Osteocyte (in vitro differentiated cells): ENCODE measurements at regions not wholly inside any gene's neighbourhood (a gene's known extent, or its start where the extent isn't known, plus 50 kb on each side); places are given as distances from the start of the nearest gene placed in this dataset.

Source experiments
- DNase-seq: peaks from one replicate; pipeline ENCODE4 v3.0.0; 2021; ENCODE audit warnings: mixed read lengths; ENCODE audit not compliant: unreplicated experiment; ENCODE audit errors: extremely low spot score
- H3K27ac Mint-ChIP-seq: one replicate; pipeline ENCODE4 v1.8.0; 2021; ENCODE audit warnings: mild to moderate bottlenecking, mixed read lengths; ENCODE audit not compliant: unreplicated experiment
- H3K27me3 Mint-ChIP-seq: one replicate; pipeline ENCODE4 v1.8.0; 2021; ENCODE audit warnings: mixed read lengths; ENCODE audit not compliant: unreplicated experiment
- H3K36me3 Mint-ChIP-seq: one replicate; pipeline ENCODE4 v1.8.0; 2021; ENCODE audit warnings: mixed read lengths; ENCODE audit not compliant: unreplicated experiment
- H3K4me1 Mint-ChIP-seq: one replicate; pipeline ENCODE4 v1.8.0; 2021; ENCODE audit warnings: mixed read lengths; ENCODE audit not compliant: unreplicated experiment
- H3K4me3 Mint-ChIP-seq: one replicate; pipeline ENCODE4 v1.8.0; 2021; ENCODE audit warnings: mild to moderate bottlenecking, moderate library complexity, mixed read lengths; ENCODE audit not compliant: unreplicated experiment
- H3K9me3 Mint-ChIP-seq: one replicate; pipeline ENCODE4 v1.8.0; 2021; ENCODE audit warnings: mixed read lengths; ENCODE audit not compliant: unreplicated experiment
- TF ChIP-seq, protein P1 (sequence below): fragments of 200-600 bp; sonication (generic); IDR thresholded peaks from 2 replicates; pipeline ENCODE4 v1.5.0; 2021; ENCODE audit warnings: antibody characterized with exemption, mild to moderate bottlenecking, moderate library complexity

DNA sequence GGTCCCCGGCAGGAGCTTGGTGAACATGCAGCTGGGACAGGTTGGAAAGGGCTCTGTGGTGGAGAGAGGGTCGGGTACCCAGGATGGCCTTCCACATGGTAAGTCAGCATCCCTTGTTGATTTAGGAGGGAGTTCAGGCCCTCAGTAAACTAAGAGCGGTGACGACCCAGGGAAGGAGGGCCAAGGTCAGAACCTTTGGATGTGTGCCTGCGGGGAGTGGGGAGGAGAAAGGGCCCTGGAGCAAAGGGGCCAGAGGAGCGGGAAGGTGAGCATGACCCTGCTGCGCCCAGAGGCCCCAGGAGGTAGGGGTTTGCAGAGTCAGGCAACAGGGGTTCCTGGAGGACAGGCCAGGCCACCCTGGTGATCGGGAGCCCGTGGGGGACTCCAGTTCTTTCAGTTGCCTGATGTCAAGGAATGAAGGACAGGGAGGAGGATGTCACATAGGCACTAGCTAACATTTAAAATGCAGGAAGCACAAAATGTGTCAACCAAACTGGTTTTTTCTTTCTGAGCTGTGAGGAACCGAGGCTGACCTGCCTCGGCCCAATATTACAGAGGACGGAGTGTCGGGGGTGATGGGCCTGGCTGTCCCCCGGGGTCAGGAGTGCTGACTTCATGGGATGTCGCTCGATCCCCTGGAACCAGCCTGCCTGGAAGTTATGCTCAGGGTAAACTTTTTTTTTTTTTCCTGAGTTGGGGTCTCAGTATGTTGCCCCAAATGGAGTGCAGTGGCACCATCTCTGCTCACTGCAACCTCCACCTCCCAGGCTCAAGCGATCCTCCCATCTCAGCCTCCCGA lies 117.4 kb upstream of the SLC45A1 start:
- H3K4me1 Mint-ChIP-seq, result peaks cover 71% of the 10 kb centered on the region
- no peaks in the 10 kb centered on the region for H3K27me3 Mint-ChIP-seq
- no peaks in the 10 kb centered on the region for H3K9me3 Mint-ChIP-seq
- H3K36me3 Mint-ChIP-seq, result no peaks in the 10 kb centered on the region
- H3K4me3 Mint-ChIP-seq, result no peak overlapping the region
- TF ChIP-seq, protein P1, sequence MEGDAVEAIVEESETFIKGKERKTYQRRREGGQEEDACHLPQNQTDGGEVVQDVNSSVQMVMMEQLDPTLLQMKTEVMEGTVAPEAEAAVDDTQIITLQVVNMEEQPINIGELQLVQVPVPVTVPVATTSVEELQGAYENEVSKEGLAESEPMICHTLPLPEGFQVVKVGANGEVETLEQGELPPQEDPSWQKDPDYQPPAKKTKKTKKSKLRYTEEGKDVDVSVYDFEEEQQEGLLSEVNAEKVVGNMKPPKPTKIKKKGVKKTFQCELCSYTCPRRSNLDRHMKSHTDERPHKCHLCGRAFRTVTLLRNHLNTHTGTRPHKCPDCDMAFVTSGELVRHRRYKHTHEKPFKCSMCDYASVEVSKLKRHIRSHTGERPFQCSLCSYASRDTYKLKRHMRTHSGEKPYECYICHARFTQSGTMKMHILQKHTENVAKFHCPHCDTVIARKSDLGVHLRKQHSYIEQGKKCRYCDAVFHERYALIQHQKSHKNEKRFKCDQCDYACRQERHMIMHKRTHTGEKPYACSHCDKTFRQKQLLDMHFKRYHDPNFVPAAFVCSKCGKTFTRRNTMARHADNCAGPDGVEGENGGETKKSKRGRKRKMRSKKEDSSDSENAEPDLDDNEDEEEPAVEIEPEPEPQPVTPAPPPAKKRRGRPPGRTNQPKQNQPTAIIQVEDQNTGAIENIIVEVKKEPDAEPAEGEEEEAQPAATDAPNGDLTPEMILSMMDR, result no peak
- peak overlapping the region; percentile 76 for H3K27ac Mint-ChIP-seq
- DNase-seq, result no peak

GRCh38 chr1:8198522-8198921 lies 119.4 kb upstream of the SLC45A1 start:
- Mint-ChIP-seq H3K36me3 (no peaks in the 10 kb centered on the region), H3K27me3 (no peaks in the 10 kb centered on the region), H3K4me3 (no peak overlapping the region), H3K4me1 (peaks cover 70% of the 10 kb centered on the region), H3K27ac (peak overlapping the region; percentile 61), H3K9me3 (no peaks in the 10 kb centered on the region)
- TF ChIP-seq, protein P1, result no peak
- DNase-seq, result no peak

DNA sequence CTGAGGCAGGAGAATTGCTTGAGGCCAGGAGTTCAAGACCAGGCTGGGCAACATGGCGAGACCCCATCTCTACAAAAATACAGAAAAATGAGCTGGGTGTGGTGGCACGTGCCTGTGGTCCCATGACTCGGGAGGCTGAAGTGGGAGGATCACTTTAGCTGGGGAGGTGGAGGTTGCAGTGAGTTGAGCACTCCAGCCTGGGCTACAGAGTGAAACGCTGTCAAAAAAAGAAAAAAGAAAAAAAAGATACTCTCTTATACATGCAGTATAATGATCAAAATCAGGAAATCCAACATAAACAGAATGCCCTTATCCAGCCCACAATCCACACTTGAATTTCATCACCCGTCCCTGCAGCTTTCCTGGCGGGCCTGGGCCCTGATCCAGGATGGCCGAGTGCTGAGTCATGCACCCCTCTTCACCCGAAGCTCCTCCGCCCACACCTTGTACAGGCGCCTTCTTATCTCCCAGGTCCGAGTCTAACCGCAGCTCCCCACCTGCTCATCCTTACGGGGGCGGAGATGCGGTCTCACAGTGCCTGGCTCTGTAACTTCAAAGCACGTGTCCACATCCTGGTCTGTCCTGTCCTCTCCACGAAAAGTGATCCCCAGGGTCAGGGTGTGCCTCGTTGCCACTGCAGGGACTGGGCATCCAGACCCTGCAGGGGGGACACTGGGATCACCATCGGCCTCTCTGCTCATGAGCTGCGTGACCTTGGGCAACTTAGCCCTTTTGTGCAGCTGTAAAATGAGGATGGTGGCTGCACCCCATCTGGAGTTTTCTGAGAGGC lies 120.2 kb upstream of the SLC45A1 start:
- H3K4me3 Mint-ChIP-seq, result no peak overlapping the region

DNA sequence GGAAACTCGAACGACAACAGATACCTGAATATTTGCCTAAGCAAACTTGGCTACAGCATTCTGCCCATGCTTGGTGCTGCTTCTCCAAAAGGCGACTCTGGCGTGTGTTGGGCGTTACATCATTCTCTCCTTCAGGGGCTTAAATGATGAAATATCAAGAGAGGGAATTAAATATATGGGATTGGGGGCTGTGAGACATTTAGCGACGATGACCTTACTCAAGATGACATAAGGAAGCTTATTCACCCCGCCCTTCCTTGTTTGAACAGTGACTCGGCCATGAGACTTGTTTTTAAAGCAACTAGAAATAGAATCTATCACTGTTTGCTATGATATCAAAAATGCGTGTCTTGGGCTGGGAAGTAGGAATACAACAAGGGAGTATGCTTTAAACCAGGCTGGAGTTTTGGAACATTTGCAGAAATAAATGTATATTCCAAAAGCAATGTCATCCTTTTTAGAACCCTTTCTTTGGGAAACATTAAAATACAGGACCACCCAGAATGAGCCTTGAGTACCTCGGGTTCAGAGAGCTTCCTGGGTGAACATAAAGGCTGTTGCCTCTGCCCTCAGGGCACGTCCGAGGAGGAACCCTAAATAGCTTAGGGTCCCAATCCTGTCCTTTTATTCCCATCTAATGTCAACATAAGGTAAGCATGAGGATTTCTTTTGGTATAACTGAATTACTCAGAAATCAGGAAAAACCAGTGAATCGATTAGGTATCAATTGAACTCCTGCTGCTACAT lies 123.3 kb upstream of the SLC45A1 start:
- no peak overlapping the region for H3K4me3 Mint-ChIP-seq

More for the DNA sequence above, 120.2 kb upstream of the SLC45A1 start:
- Mint-ChIP-seq H3K27ac (peak overlapping the region; percentile 85), H3K36me3 (no peaks in the 10 kb centered on the region), H3K9me3 (no peaks in the 10 kb centered on the region), H3K4me1 (peaks cover 63% of the 10 kb centered on the region), H3K27me3 (no peaks in the 10 kb centered on the region)
- TF ChIP-seq, protein P1, result no peak
- DNase-seq, result no peak

More for the DNA sequence above, 123.3 kb upstream of the SLC45A1 start:
- Mint-ChIP-seq H3K36me3 (no peaks in the 10 kb centered on the region), H3K27ac (peak overlapping the region; percentile 75), H3K27me3 (no peaks in the 10 kb centered on the region), H3K9me3 (no peaks in the 10 kb centered on the region), H3K4me1 (peaks cover 39% of the 10 kb centered on the region)
- TF ChIP-seq, protein P1, result no peak
- no peak for DNase-seq
